ENCODE measurements at regions not wholly inside any gene's neighbourhood (a gene's known extent, or its start where the extent isn't known, plus 50 kb on each side); places are given as distances from the start of the nearest gene placed in this dataset.

- DNase-seq: no peak
These were observed 63.3 kb upstream of the ZFAND5 start for GRCh38 chr9:72428329-72428728.

- DNase-seq: no peak
These were observed 62.8 kb upstream of the ZFAND5 start for GRCh38 chr9:72427801-72428200.

DNA sequence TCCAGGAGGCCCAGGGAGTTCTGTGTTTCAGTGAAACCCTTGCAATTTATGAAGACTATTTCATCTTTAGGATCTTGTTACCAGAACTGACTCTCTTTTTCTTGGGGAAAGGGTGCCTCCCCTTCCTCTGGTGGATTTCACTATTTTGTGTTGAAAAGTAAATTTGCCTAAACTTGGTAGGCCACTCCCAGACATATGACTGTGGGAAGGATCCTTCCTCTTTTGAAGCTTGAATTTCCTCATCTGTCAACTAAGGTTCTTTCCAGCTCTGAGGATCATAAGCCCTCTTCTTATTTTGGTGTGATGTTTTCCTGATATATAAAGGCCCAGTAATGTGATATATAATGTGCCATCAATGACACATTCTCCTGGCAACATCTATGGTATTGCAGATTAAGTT lies 59.1 kb upstream of the ZFAND5 start:
- DNase-seq: no peak

GRCh38 chr9:72422214-72422613 lies 57.2 kb upstream of the ZFAND5 start:
- no peak for DNase-seq

- DNase-seq: no peak
These were observed 55.8 kb upstream of the ZFAND5 start for GRCh38 chr9:72420783-72421182.

GRCh38 chr9:72415948-72416347 lies 50.9 kb upstream of the ZFAND5 start:
- no peak for DNase-seq

GRCh38 chr9:72415163-72415562 lies 50.2 kb upstream of the ZFAND5 start:
- DNase-seq: no peak
